Skeletal muscle tissue (tissue), 3 donors: ENCODE measurements at regions not wholly inside any gene's neighbourhood (a gene's known extent, or its start where the extent isn't known, plus 50 kb on each side); places are given as distances from the start of the nearest gene placed in this dataset.
"Not testable (repeated sequence)": the region's sequence is repeated elsewhere in the genome, so short reads cannot be mapped to it uniquely, and the experiment has no call there.

Experiments used
- H3K27ac ChIP-seq: one replicate; pipeline ENCODE4 v1.7.0; 2013; ENCODE audit warnings: mild to moderate bottlenecking, low read depth, low read length, inconsistent platforms
- H3K27me3 ChIP-seq, 3 donors: one replicate each; pipeline ENCODE4 v1.7.0; 2013; ENCODE audit warnings: low read length in 3 of 3; ENCODE audit not compliant: control insufficient read depth in 3 of 3, insufficient read depth in 3 of 3
- H3K36me3 ChIP-seq, 3 donors: one replicate each; pipeline ENCODE4 v1.7.0; 2013; ENCODE audit warnings: low read length in 3 of 3; ENCODE audit not compliant: control insufficient read depth in 3 of 3, insufficient read depth in 3 of 3
- H3K4me1 ChIP-seq, 3 donors: one replicate each; pipeline ENCODE4 v1.7.0; 2013; ENCODE audit warnings: low read length in 3 of 3, mild to moderate bottlenecking in 3 of 3; ENCODE audit not compliant: control insufficient read depth in 3 of 3, insufficient read depth in 3 of 3
- H3K4me3 ChIP-seq, 3 donors: one replicate each; pipeline ENCODE4 v1.7.0; 2013; ENCODE audit warnings: low read length in 3 of 3
- H3K9ac ChIP-seq, 3 donors: one replicate each; pipeline ENCODE4 v1.7.0; 2013; ENCODE audit warnings: low read length in 3 of 3, mild to moderate bottlenecking in 3 of 3, moderate library complexity in 2 of 3, low read depth in 1 of 3
- H3K9me3 ChIP-seq, 3 donors: one replicate each; pipeline ENCODE4 v1.7.0; 2013; ENCODE audit warnings: low read length in 3 of 3; ENCODE audit not compliant: control insufficient read depth in 3 of 3
- donor health status: Osteomylitis.

DNA sequence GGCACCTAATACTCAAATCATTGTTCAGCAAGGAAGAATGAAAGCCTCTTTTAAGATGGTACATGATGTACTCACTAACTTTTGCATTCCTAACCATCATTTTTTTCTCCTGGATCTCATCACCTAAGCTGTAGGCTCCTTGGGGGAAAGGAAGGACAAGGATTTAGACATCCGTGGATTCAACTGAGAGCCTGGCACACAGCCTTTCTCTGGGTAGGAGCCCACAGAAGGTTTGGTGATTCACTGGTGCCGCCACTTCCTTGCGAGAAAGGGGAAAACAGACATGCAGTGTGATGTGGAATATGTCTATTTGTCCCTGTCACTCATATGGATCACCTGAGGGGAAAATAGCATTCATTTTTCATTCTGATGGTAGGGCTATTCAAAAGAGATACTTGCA is 147.3 kb downstream of the PCDH7 start:
- Histone ChIP-seq H3K4me1 (no peaks in the 10 kb centered on the region), H3K9me3 (no peaks in the 10 kb centered on the region), H3K9ac (no peak overlapping the region), H3K4me3 (no peak overlapping the region), H3K36me3 (no peaks in the 10 kb centered on the region), H3K27me3 (no peaks in the 10 kb centered on the region), H3K27ac (no peak overlapping the region)

- Histone ChIP-seq H3K4me3 (no peak overlapping the region), H3K36me3 (no peaks in the 10 kb centered on the region), H3K27ac (no peak overlapping the region), H3K4me1 (no peaks in the 10 kb centered on the region), H3K9ac (no peak overlapping the region), H3K27me3 (no peaks in the 10 kb centered on the region), H3K9me3 (no peaks in the 10 kb centered on the region)
Measured at GRCh38 chr4:30868111-30868895, 148.1 kb downstream of the PCDH7 start.

DNA sequence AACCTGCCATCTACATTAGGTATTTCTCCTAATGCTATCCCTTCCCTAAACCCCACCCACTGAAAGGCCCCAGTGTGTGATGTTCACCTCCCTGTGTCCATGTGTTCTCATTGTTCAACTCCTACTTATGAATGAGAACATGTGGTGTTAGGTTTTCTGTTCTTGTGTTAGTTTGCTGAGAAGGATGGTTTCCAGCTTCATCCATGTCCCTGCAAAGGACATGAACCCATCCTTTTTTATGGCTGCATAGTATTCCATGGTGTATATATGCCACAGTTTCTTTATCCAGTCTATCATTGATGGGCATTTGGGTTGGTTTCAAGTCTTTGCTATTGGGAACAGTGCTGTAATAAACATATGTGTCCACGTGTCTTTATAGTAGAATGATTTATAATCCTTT is 149.2 kb downstream of the PCDH7 start:
- not testable (repeated sequence) for H3K9me3 ChIP-seq, H3K27me3 ChIP-seq, H3K36me3 ChIP-seq, H3K4me3 ChIP-seq, H3K4me1 ChIP-seq, H3K27ac ChIP-seq, H3K9ac ChIP-seq

GRCh38 chr4:30870513-30870912 is 150.3 kb downstream of the PCDH7 start:
- Histone ChIP-seq H3K27me3 (no peaks in the 10 kb centered on the region), H3K9me3 (no peaks in the 10 kb centered on the region), H3K4me3 (no peak overlapping the region), H3K27ac (no peak overlapping the region), H3K9ac (no peak overlapping the region), H3K36me3 (no peaks in the 10 kb centered on the region), H3K4me1 (no peaks in the 10 kb centered on the region)

DNA sequence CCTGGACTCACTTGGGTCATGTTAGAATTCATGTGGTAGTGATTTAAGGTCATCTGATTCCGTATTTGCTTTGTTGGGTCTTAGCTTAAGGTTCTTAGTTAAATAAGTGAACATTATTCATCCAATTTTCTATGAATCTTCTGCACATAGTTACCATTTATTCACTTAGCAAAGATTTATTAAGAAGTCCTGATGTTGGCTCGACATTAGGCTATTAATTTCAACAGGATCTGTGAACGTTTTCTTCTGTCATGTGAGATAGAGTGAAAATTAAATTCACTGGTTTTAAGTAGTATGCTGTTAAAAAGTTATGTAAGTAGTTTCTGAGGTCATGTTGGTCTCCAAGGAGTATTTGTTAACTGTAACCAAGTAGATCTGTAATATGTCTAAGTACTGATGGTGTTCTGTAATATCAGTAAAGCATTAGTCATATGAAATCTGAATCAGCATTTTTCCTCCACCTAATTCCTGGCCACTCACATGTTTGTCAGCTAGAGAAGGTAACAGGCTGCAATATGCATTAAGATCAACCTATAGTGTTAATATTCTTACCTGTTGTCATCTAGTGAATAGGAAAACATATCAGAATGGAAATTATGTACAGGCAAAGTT is 155.6 kb downstream of the PCDH7 start:
- no peaks in the 10 kb centered on the region for H3K36me3 ChIP-seq
- H3K9me3 ChIP-seq = no peaks in the 10 kb centered on the region
- no peak overlapping the region for H3K4me3 ChIP-seq
- no peaks in the 10 kb centered on the region for H3K27me3 ChIP-seq
- no peak overlapping the region for H3K9ac ChIP-seq
- no peaks in the 10 kb centered on the region for H3K4me1 ChIP-seq
- no peak overlapping the region for H3K27ac ChIP-seq

DNA sequence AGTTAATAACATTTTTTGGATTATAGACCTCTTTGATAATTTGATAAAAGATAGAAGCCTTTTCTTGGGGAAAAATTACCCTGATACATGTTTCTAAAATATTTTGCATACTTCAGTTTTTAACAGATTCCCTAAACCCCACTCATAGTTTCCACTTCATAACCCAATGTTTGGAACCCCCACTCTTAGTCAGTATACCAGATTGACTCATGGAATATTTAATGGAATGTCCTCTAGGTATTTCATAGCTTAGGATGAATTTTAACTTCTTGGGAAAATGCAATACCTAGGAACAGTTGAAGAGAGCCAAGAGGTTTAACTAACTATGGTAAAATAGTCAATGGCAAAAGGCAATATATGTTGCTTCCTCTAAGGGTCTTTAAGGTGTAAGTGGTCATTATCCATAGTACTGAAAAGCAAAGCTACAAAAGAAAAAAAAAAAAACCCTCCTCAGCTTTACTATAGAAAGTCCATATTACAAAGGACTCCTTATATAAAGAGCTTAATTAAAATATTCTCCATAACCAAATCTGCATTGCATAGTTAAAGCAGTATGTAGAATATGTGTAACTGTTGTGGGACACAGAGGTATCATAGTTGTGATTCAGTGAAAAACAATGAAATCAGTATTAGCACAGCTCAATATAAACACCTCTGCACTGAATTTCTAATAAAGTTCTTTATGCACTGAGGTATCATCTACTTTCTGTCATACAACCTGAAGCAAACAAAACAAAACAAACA is 159.9 kb downstream of the PCDH7 start:
- no peak overlapping the region for H3K4me3 ChIP-seq
- H3K9ac ChIP-seq = no peak overlapping the region
- no peaks in the 10 kb centered on the region for H3K27me3 ChIP-seq
- H3K4me1 ChIP-seq = no peaks in the 10 kb centered on the region
- H3K27ac ChIP-seq = no peak overlapping the region
- H3K36me3 ChIP-seq = no peaks in the 10 kb centered on the region
- H3K9me3 ChIP-seq = no peaks in the 10 kb centered on the region

- no peak overlapping the region for H3K27ac ChIP-seq
- H3K4me1 ChIP-seq = no peaks in the 10 kb centered on the region
- H3K9me3 ChIP-seq = no peaks in the 10 kb centered on the region
- H3K4me3 ChIP-seq = no peak overlapping the region
- no peaks in the 10 kb centered on the region for H3K36me3 ChIP-seq
- H3K27me3 ChIP-seq = no peaks in the 10 kb centered on the region
- H3K9ac ChIP-seq = no peak overlapping the region
Measured at GRCh38 chr4:30881985-30882384, 161.8 kb downstream of the PCDH7 start.

- Histone ChIP-seq H3K27me3 (no peaks in the 10 kb centered on the region), H3K36me3 (no peaks in the 10 kb centered on the region), H3K9ac (no peak overlapping the region), H3K4me3 (no peak overlapping the region), H3K9me3 (no peaks in the 10 kb centered on the region), H3K4me1 (no peaks in the 10 kb centered on the region), H3K27ac (no peak overlapping the region)
Measured at GRCh38 chr4:30882443-30882842, 162.3 kb downstream of the PCDH7 start.

GRCh38 chr4:30882995-30883675 is 163.0 kb downstream of the PCDH7 start:
- Histone ChIP-seq H3K9ac (no peak overlapping the region), H3K27me3 (no peaks in the 10 kb centered on the region), H3K36me3 (no peaks in the 10 kb centered on the region), H3K4me3 (no peak overlapping the region), H3K9me3 (no peaks in the 10 kb centered on the region), H3K27ac (no peak overlapping the region), H3K4me1 (no peaks in the 10 kb centered on the region)
